ENCODE measurements at regions not wholly inside any gene's neighbourhood (a gene's known extent, or its start where the extent isn't known, plus 50 kb on each side); places are given as distances from the start of the nearest gene placed in this dataset.

DNA sequence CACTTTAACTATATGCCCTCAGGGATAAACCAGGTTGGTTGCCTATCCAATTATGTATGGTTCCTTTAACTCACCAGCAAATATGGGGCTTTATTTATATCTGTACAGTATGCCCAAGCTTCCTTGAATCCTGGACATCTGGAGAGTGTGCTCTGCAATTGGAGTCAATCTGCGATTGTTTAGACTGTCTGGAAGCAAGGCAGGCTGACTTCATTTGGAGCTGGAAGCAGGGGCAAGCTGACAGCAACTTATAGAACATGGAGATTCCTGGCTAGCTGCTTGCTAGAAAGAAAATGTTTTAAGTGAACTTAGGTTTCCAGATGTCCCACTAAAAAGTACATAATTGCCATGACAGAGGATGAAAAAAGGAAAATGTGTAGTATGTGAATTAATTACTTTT lies 63.7 kb upstream of the TPRG1 start:
- H3K9me3 ChIP-seq = peaks cover 0 to 25% (median 1%) of the 10 kb centered on the region in 12 donors
- no peak for ATAC-seq
- no peaks in the 10 kb centered on the region for H3K36me3 ChIP-seq
- no peak overlapping the region for H3K27ac ChIP-seq
- no peak for TF ChIP-seq POLR2A (IDR thresholded peaks at IDR 0.05)
- TF ChIP-seq, protein P1, sequence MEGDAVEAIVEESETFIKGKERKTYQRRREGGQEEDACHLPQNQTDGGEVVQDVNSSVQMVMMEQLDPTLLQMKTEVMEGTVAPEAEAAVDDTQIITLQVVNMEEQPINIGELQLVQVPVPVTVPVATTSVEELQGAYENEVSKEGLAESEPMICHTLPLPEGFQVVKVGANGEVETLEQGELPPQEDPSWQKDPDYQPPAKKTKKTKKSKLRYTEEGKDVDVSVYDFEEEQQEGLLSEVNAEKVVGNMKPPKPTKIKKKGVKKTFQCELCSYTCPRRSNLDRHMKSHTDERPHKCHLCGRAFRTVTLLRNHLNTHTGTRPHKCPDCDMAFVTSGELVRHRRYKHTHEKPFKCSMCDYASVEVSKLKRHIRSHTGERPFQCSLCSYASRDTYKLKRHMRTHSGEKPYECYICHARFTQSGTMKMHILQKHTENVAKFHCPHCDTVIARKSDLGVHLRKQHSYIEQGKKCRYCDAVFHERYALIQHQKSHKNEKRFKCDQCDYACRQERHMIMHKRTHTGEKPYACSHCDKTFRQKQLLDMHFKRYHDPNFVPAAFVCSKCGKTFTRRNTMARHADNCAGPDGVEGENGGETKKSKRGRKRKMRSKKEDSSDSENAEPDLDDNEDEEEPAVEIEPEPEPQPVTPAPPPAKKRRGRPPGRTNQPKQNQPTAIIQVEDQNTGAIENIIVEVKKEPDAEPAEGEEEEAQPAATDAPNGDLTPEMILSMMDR (IDR thresholded peaks at IDR 0.05) = no peak
- no peak for DNase-seq
- WGBS, 4 donors = 68 to 84% (median 75%) methylated on average over 1 of the region's 1 CpG
- intact Hi-C loops (cut with DNase I) = no loop called here
- no peaks in the 10 kb centered on the region for H3K4me1 ChIP-seq
- H3K27me3 ChIP-seq = no peaks in the 10 kb centered on the region
- H3K4me3 ChIP-seq = no peak overlapping the region

DNA sequence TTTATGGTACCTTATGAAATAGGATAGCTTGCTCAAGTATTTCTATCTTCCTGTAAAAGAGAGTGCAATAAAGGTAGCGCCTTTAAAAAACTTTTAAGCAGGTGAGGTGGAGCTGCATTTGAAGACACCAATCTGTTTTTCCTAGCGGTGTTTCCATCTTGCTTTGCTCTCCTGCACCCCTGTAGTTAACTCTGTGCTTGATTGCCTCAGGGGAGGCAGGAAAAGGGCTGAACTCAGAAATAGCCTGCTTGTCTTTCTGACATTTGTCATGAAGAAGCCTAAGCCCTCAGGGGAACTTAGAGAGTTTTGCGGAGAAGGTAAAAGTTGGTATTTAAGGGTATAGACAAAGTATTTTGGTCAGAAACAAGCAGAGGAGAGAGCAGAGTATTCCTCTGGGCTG lies 63.0 kb upstream of the TPRG1 start:
- H3K4me3 ChIP-seq = no peak overlapping the region

DNA sequence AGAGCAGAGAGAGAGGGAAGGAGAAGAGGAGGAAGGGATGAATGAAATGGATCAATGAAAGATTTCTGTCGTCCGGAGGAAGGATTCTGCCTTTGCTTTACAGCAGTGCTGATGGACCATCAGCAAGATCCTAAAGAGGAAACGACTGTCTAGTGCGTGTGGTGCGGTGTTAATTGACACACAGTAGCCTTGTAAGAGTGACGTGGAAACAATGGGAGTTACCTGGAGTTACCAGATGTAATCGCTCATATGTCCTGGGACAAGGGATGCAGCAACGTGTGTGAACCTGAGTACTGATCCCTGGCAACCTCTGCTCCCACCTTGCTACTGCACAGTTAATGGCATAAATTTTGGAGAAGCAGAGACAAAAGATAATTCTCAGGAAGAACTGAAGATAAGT lies 62.6 kb upstream of the TPRG1 start:
- no peak for DNase-seq
- no peaks in the 10 kb centered on the region for H3K4me1 ChIP-seq
- no peaks in the 10 kb centered on the region for H3K36me3 ChIP-seq
- no peak overlapping the region for H3K4me3 ChIP-seq
- peaks cover 0 to 25% (median 1%) of the 10 kb centered on the region in 12 donors for H3K9me3 ChIP-seq
- intact Hi-C loops (cut with DNase I) = no loop called here
- no peak overlapping the region for H3K27ac ChIP-seq
- ATAC-seq = no peak
- TF ChIP-seq, protein P1 (IDR thresholded peaks at IDR 0.05) = no peak
- TF ChIP-seq POLR2A (IDR thresholded peaks at IDR 0.05) = no peak
- H3K27me3 ChIP-seq = no peaks in the 10 kb centered on the region
- WGBS, 4 donors = 68 to 80% (median 73%) methylated on average over 8 of the region's 8 CpGs

More for the DNA sequence above, 63.0 kb upstream of the TPRG1 start:
- DNase-seq (no peak), ATAC-seq (no peak)
- intact Hi-C loops (cut with DNase I) = no loop called here
- Histone ChIP-seq H3K27me3 (no peaks in the 10 kb centered on the region), H3K36me3 (no peaks in the 10 kb centered on the region), H3K27ac (no peak overlapping the region), H3K9me3 (peaks cover 0 to 25% (median 1%) of the 10 kb centered on the region in 12 donors), H3K4me1 (no peaks in the 10 kb centered on the region)
- WGBS, 4 donors = 82 to 84% (median 83%) methylated on average over 3 of the region's 3 CpGs
- TF ChIP-seq, protein P1 (IDR thresholded peaks at IDR 0.05) = no peak
- no peak for TF ChIP-seq POLR2A (IDR thresholded peaks at IDR 0.05)

DNA sequence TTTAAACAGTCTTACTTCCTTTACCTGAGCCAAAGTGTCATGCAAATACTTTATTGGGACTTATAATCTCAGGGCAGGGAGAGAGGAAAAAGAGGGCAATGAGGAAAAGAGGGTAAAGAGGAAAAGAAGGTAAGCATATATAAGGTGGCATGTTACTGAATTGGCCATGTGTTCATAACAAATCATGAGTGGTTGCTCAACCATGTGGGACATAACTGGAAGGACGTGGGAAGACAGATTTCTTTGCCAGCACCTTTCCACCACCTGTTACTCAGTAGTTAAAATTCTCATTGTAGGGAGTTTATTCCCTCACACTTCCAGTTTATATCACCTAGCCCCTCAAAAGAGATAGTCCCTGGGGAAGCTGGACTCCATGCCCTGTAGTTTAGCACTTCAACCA lies 54.7 kb upstream of the TPRG1 start:
- peaks cover 0 to 5% (median 0%) of the 10 kb centered on the region in 12 donors for H3K4me1 ChIP-seq
- 67 to 84% (median 75%) methylated on average over 1 of the region's 1 CpG for WGBS, 4 donors
- no peaks in the 10 kb centered on the region for H3K27me3 ChIP-seq
- H3K4me3 ChIP-seq = no peak overlapping the region
- DNase-seq (no peak), ATAC-seq (no peak)
- no peaks in the 10 kb centered on the region for H3K36me3 ChIP-seq
- no peak for TF ChIP-seq POLR2A (IDR thresholded peaks at IDR 0.05)
- TF ChIP-seq, protein P1 (IDR thresholded peaks at IDR 0.05) = no peak
- H3K9me3 ChIP-seq = peaks cover 0 to 22% (median 0%) of the 10 kb centered on the region in 12 donors
- intact Hi-C loops (cut with DNase I) = no loop called here
- H3K27ac ChIP-seq = no peak overlapping the region
